ENCODE measurements at regions not wholly inside any gene's neighbourhood (a gene's known extent, or its start where the extent isn't known, plus 50 kb on each side); places are given as distances from the start of the nearest gene placed in this dataset.
"Not testable (repeated sequence)": the region's sequence is repeated elsewhere in the genome, so short reads cannot be mapped to it uniquely, and the experiment has no call there.

DNA sequence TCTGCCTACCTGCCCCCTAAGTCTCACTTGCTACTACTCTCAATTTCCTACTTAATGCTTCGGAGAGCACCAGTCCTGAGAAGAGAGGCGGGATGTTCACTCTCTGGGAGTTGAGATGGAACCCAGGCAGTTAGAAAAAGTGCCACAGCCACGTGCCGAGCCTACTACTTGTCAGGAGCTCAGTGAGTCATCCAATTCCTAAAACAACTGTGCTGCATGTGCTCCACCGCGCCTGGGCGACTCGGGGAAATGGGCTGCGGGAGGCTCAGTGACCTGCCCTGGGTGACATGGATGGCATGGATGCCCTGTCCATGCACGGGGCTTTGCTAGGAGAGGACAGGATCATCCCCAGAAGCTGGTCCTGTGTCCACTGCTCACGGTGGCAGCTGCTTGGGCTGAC, 2884.2 kb downstream of the RPIA start:
- TF ChIP-seq, protein P1, sequence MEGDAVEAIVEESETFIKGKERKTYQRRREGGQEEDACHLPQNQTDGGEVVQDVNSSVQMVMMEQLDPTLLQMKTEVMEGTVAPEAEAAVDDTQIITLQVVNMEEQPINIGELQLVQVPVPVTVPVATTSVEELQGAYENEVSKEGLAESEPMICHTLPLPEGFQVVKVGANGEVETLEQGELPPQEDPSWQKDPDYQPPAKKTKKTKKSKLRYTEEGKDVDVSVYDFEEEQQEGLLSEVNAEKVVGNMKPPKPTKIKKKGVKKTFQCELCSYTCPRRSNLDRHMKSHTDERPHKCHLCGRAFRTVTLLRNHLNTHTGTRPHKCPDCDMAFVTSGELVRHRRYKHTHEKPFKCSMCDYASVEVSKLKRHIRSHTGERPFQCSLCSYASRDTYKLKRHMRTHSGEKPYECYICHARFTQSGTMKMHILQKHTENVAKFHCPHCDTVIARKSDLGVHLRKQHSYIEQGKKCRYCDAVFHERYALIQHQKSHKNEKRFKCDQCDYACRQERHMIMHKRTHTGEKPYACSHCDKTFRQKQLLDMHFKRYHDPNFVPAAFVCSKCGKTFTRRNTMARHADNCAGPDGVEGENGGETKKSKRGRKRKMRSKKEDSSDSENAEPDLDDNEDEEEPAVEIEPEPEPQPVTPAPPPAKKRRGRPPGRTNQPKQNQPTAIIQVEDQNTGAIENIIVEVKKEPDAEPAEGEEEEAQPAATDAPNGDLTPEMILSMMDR (conservative IDR thresholded peaks at IDR 0.05): not testable (repeated sequence)
- TF ChIP-seq EZH2 (IDR thresholded peaks at IDR 0.05; ENCODE audit: low read depth): not testable (repeated sequence)
